ENCODE measurements at regions not wholly inside any gene's neighbourhood (a gene's known extent, or its start where the extent isn't known, plus 50 kb on each side); places are given as distances from the start of the nearest gene placed in this dataset.

- Histone ChIP-seq H3K56ac (ENCODE audit: insufficient read length, low read depth, low read length) (no peak overlapping the region), H3K14ac (ENCODE audit: insufficient read depth, low read length) (no peak overlapping the region), H3K27me3 (ENCODE audit: insufficient read depth, low read length) (no peaks in the 10 kb centered on the region), H2BK15ac (ENCODE audit: low read depth, low read length) (no peak overlapping the region), H3K9ac (ENCODE audit: extremely low read depth, insufficient read length, low read length) (no peak overlapping the region), H3K23ac (ENCODE audit: insufficient read length, low read depth, low read length) (no peak overlapping the region), H3K79me1 (ENCODE audit: insufficient read depth, low read depth, low read length, poor library complexity, severe bottlenecking) (no peaks in the 10 kb centered on the region), H2BK20ac (ENCODE audit: low read depth, low read length, poor library complexity, severe bottlenecking) (no peak overlapping the region), H3K4ac (ENCODE audit: low read depth, low read length) (no peak overlapping the region), H3K79me2 (ENCODE audit: insufficient read depth, low read length) (no peaks in the 10 kb centered on the region), H3T11ph (ENCODE audit: low read length) (no peak overlapping the region), H3K23me2 (ENCODE audit: insufficient read length, low read depth, low read length, poor library complexity, severe bottlenecking) (peaks cover 5% of the 10 kb centered on the region), H4K20me1 (ENCODE audit: control insufficient read depth, insufficient read depth, insufficient read length) (no peaks in the 10 kb centered on the region), H2AFZ (ENCODE audit: low read length) (no peak overlapping the region), H2BK120ac (ENCODE audit: low read depth, low read length, poor library complexity, severe bottlenecking) (no peak overlapping the region), H4K8ac (replicated peaks; ENCODE audit: insufficient read length, low read depth, low read length) (no peak overlapping the region), H4K91ac (ENCODE audit: insufficient read length, low read depth, low read length) (no peak overlapping the region), H3K4me2 (ENCODE audit: insufficient read depth, insufficient read length, low read length) (no peak overlapping the region), H2BK12ac (ENCODE audit: insufficient read length, low read depth, low read length) (no peak overlapping the region), H2AK5ac (ENCODE audit: insufficient read length, low read length) (no peak overlapping the region), H2BK5ac (ENCODE audit: insufficient read length, low read length) (no peak overlapping the region), H3K4me1 (ENCODE audit: insufficient read depth, low read length) (no peaks in the 10 kb centered on the region), H3K27ac (ENCODE audit: insufficient read length, low read depth, low read length) (no peak overlapping the region), H3K18ac (ENCODE audit: insufficient read length, low read depth, low read length) (no peak overlapping the region), H3K9me3 (ENCODE audit: control insufficient read depth, low read depth, low read length) (peaks cover 9% of the 10 kb centered on the region), H4K5ac (ENCODE audit: insufficient read length, low read depth, low read length) (no peak overlapping the region)
- peaks cover 3 to 17% (median 11%) of the 10 kb centered on the region in 3 experiments; a peak in 6 of 7 replicates for H3K36me3 Mint-ChIP-seq (ENCODE audit: insufficient read depth in 1 of 3, low read depth in 3 of 3)
- peak overlapping the region in 1 of 3 experiments; percentile 9; a peak in 2 of 7 replicates for H3K27ac Mint-ChIP-seq
- WGBS (ENCODE audit: extremely low coverage, insufficient read length, low lambda C conversion rate) = no CpG with 5 or more reads among the region's 23 CpGs
- DNase-seq = peak; percentile 23
- H3K4me3 Mint-ChIP-seq = no peak overlapping the region
- TF ChIP-seq CTCF (conservative IDR thresholded peaks at IDR 0.05) = no peak
- H3K4me1 Mint-ChIP-seq = peaks cover 3 to 4% of the 10 kb centered on the region in 2 experiments; a peak in 3 of 4 replicates
- peaks cover 13 to 20% of the 10 kb centered on the region in 2 experiments for H3K9me3 Mint-ChIP-seq
- peaks cover 68% of the 10 kb centered on the region for H3K27me3 Mint-ChIP-seq (ENCODE audit: low read depth)
Measured at GRCh38 chr7:381211-382042, 91.5 kb downstream of the FOXL3 start.
